SIG-M5 treated with dmso at 0.1 percent for 504 hours (cell line): ENCODE measurements at regions not wholly inside any gene's neighbourhood (a gene's known extent, or its start where the extent isn't known, plus 50 kb on each side); places are given as distances from the start of the nearest gene placed in this dataset.
"Not testable (repeated sequence)": the region's sequence is repeated elsewhere in the genome, so short reads cannot be mapped to it uniquely, and the experiment has no call there.

Source experiments
- DNase-seq: peaks from one replicate; lab custom pipeline; 2025; ENCODE audit not compliant: unreplicated experiment; lab: John Stamatoyannopoulos, UW

GRCh38 chr3:69648126-69648525, 91.1 kb upstream of the MITF start:
- DNase-seq, result peak; percentile 61

DNA sequence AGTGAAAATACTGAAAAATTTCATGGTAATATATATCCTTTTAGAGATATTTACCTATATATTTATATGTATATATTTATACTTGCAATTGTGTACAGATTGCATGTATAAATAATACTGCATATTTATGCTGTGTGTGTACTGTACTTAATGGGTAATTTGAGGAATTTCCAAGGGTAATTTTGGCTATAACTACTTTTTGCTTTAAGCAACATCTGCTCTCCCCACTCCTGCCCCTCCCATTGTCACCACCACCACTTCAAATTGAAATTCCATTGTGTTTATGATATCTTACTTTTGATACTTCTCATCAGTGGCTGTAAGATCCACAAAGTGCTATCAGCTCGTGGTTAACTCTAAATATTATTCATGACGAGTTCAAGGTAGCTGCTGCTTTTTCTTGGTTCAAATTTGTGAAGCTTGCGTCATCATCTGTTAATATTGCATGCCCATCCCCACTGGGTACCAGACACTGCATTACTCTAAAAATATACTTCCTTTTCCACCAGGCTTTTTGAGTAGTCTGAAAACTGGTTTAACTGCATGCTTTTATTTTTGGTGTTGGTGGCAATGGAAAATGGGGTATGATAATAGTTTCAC, 91.7 kb upstream of the MITF start:
- DNase-seq, result peak; percentile 61

GRCh38 chr3:69647081-69647480, 92.2 kb upstream of the MITF start:
- DNase-seq, result no peak

GRCh38 chr3:69646287-69647067, 92.8 kb upstream of the MITF start:
- DNase-seq, result no peak

GRCh38 chr3:69642606-69643005, 96.7 kb upstream of the MITF start:
- DNase-seq, result no peak

GRCh38 chr3:69639851-69640250, 99.4 kb upstream of the MITF start:
- DNase-seq, result no peak

GRCh38 chr3:69628951-69629350, 110.3 kb upstream of the MITF start:
- DNase-seq, result no peak

DNA sequence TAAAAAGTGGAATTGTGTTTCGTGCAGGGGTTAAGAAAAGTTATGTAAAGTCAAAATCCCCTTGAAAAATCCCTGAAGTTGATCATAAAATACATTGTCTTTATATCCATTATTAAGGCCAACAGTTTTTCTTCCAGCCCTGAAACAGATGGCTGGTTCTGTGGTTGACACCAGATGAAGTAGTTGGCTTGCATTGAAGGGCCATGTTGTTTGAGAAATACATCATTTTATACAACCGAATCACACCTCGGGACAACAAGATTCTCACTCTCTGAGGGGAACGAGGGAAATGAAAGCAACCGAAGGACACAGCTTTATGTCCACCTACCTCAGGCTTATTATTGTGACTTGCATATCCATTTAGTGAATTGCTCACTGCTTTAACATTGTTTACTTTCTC, 126.0 kb upstream of the MITF start:
- no peak for DNase-seq

DNA sequence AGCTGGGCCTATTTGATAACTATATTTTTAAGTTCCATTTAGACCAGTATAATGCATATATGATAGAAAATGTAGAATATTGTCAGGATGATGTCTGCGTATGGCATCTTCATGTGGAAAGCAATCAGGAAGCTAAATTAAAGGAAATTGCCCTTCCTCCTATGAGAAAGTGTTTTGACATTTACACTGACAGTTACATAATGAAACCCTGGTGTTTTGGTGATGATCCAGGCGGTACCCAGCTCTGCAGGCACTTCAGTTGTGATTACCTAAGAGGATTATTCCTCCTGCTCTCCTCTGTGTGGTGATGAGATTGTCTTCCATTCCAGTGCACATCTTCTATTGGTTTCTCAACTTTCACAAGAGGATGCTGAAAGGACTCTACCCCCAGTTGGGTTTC, 126.5 kb upstream of the MITF start:
- no peak for DNase-seq

DNA sequence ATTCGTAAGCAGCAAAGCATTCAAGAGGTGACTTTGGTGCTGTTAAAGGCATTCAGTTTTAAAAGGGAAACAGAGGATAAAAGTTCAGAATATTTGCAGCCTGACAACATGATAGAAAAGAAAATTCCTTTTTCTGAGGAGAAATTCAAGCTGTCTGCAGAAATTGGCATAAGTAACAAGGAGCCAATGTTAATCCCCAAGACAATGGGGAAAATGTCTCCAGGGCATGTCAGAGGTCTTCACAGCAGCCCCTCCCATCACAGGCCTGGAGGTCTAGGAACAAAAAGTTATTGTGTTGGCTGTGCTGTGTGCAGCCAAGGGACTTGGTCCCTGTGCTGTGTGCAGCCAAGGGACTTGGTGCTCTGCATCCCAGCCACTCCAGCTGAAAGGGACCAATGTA, 129.7 kb upstream of the MITF start:
- not testable (repeated sequence) for DNase-seq

- DNase-seq, result no peak
Measured at GRCh38 chr3:69607466-69608305, 131.6 kb upstream of the MITF start.

DNA sequence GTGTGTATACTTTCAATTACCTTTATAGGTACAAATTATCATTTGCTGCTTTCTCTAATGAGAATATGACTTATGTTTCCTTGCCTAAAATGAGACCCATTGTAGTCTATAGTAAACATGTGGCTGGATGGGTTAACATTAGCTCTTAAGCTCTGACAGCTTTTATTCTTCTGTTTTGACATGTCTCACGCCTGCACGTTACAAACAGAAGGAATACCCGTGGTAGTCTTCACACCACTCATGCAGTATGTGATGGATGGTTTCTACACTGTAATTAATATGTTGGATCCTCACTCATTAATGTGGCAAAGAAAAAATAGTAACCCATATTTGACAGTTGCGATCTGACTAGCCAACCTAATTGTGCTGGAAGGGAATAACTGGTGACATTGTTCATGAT, 133.4 kb upstream of the MITF start:
- DNase-seq, result no peak

DNA sequence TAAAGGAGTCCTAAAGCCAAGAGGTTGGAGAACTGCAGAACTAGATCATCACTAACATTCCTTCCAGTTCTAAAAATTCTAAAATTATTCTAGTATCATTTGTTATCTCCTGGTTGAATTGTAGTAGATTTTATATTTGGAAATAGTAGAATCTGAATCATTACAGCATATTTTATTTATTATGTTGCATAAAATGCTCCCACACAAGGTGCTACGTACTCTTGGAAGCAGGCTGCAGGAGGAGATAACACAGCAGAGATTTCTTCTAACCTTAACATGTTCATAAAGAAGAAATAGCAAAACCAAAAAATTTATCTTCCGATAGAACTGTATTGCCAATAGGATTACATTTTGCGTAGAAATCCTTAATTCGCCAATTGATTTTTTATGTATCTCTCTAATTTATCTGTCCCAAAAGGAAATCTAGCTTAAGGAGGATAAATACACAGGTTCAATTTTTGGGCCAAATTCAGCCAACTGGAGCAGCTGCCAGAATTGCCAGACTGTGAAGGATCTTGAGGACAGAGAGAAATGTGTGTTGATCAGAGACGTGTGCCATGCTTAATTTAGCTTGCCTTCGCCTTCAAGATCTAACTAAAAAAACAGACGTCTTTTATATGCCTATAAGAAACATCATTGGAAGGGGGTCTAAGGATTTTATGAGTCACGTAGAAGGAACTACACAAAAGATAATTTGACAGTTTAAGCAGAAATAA, 134.4 kb upstream of the MITF start:
- DNase-seq, result no peak

DNA sequence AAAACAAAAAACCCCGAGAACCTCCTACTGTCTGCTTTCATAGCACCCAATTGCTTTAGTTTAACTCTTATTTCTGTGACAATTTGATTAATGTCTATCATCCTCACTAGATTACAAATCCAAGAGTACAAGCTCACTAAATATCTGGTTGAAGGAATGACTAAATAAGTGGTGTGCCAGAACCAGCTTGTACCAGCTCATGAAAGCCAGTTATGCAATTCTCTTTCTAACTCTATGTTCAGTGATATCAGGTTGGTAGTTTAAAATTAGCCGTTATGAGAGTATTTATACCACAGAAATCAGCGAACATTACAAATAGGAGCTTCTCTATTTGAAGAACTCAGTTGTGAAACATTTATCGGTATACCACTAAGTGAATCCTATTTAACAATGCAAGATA, 137.2 kb upstream of the MITF start:
- no peak for DNase-seq

DNA sequence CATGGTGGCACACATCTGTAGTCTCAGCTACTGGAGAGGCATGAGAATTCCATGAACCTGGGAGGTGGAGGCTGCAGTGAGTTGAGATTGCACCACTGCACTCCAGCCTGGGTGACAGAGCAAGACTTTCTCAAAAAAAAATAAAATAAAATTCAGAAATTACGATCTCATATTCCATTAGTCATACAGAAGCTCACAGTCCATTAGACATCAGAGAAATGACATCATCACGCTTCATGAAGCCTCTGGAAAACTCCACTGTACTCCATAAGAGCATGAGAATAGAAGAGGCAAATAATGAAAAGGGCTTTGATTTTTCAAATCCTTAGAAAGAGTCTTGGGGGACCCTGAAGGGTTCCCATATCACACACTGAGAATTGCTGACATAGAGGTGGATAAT, 145.0 kb upstream of the MITF start:
- DNase-seq, result no peak

DNA sequence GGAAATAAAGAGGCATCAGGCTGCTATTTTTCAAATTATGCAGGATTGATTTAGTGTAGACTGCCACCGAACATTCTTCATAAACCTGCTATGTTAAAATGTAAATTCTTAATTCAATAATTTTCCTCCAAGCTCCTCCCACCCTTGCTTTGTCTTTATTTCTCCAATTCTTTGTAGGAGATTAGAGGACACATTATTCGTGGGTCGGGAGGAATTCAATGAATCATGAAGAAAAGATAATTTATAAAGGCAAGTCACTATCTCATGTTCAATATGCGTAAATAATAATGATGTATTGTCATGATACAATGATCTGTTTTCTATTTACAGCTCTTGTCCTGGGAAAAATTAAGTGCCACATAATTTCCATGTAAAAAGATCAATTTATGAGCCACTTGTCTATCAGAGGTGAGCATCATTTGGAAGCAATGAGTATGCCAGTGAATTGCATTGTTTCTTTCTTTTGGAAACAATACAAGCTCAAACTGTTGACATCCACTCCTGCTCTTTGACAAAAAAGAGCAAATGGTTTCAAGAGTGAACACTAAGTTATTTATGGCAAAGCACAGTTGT, 148.0 kb upstream of the MITF start:
- no peak for DNase-seq

- no peak for DNase-seq
Measured at GRCh38 chr3:69590111-69590510, 149.2 kb upstream of the MITF start.

DNA sequence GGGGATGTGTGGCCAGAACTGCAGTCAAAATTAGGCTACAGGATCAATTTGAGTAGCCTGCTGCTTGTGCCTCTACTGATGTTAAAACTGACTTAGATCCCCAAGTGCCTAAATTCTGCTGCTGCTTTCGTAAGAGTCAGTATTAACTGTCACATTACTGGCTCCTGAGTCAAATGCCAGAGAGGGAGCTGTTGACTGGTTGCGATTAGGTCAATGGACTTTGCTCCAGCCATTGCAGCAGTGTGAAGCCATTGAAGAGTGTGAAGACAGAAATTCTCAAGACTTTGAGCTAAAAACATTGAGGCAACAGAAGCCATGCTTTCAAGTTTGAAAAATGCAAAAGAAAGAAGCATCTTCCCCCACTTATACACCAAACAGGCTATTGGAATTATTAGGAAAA, 151.1 kb upstream of the MITF start:
- no peak for DNase-seq

GRCh38 chr3:69585472-69585871, 153.8 kb upstream of the MITF start:
- no peak for DNase-seq

GRCh38 chr3:69582044-69582443, 157.2 kb upstream of the MITF start:
- no peak for DNase-seq
